PC-9 (cell line): ENCODE measurements at regions not wholly inside any gene's neighbourhood (a gene's known extent, or its start where the extent isn't known, plus 50 kb on each side); places are given as distances from the start of the nearest gene placed in this dataset.

Experiments
- BruUV-seq: library from RNA; stranded (reverse); fragments of 400-500 nt; replicated peaks from 2 replicates; lab custom pipeline; 2021; lab: Mats Ljungman, UMichigan
- CTCF ChIA-PET: fragments of 300-600 bp; sonication (Branson Sonifier 250); formaldehyde crosslinking; loops from one replicate; lab custom pipeline; 2022; ENCODE audit warnings: antibody characterized with exemption; lab: Charles Lee
- POLR2A ChIA-PET: fragments of 300-600 bp; sonication (Branson Sonifier 250); formaldehyde crosslinking; loops from one replicate; lab custom pipeline; 2022; ENCODE audit warnings: antibody characterized with exemption; ENCODE audit not compliant: unreplicated experiment; lab: Charles Lee
- DNase-seq, 2 experiments: peaks; one replicate each; pipeline versions ENCODE4 v3.0.0 to v3.0.0-alpha.2; 2015 to 2022; ENCODE audit warnings: mixed read lengths in 1 of 2
- H2AFZ ChIP-seq: fragments of 200-600 bp; sonication (generic); 2 replicates; pipeline ENCODE4 v1.8.1; 2017; ENCODE audit warnings: antibody characterized with exemption
- H3F3A ChIP-seq: fragments of 200-600 bp; sonication (generic); 2 replicates; pipeline ENCODE4 v1.8.1; 2017; ENCODE audit warnings: antibody characterized with exemption, mild to moderate bottlenecking, low read depth; ENCODE audit not compliant: insufficient read depth
- H3K27ac ChIP-seq: fragments of 200-600 bp; sonication (generic); 2 replicates; pipeline ENCODE4 v1.6.1; 2016; ENCODE audit warnings: mixed run types
- H3K27me3 ChIP-seq: fragments of 200-600 bp; sonication (generic); 2 replicates; pipeline ENCODE4 v1.6.1; 2016; ENCODE audit warnings: low read depth, mixed run types; ENCODE audit not compliant: insufficient read depth
- H3K36me3 ChIP-seq: fragments of 200-600 bp; sonication (generic); 2 replicates; pipeline ENCODE4 v1.6.1; 2016; ENCODE audit warnings: low read depth, mixed run types
- H3K4me1 ChIP-seq: fragments of 200-600 bp; sonication (generic); replicated peaks from 2 replicates; pipeline ENCODE4 v1.6.1; 2016; ENCODE audit warnings: mixed run types; ENCODE audit not compliant: insufficient read depth
- H3K4me2 ChIP-seq: fragments of 200-600 bp; sonication (generic); 2 replicates; pipeline ENCODE4 v1.6.1; 2017; ENCODE audit warnings: mixed run types
- H3K4me3 ChIP-seq: fragments of 200-600 bp; sonication (generic); 2 replicates; pipeline ENCODE4 v1.6.1; 2016; ENCODE audit warnings: mixed run types
- H3K79me2 ChIP-seq: fragments of 200-600 bp; sonication (generic); 2 replicates; pipeline ENCODE4 v1.6.1; 2017; ENCODE audit warnings: low read depth, mixed run types
- H3K9me2 ChIP-seq: fragments of 200-600 bp; sonication (generic); 2 replicates; pipeline ENCODE4 v1.8.1; 2017; ENCODE audit warnings: mild to moderate bottlenecking; ENCODE audit not compliant: insufficient read depth
- H3K9me3 ChIP-seq: fragments of 200-600 bp; sonication (generic); 2 replicates; pipeline ENCODE4 v1.8.1; 2016; ENCODE audit warnings: low read depth; ENCODE audit not compliant: insufficient read depth
- H4K20me1 ChIP-seq: fragments of 200-600 bp; sonication (generic); 2 replicates; pipeline ENCODE4 v1.8.1; 2017; ENCODE audit not compliant: insufficient read depth
- EZH2 ChIP-seq: fragments of 200-600 bp; sonication (generic); IDR thresholded peaks from 2 replicates; pipeline ENCODE4 v1.8.0; 2017; ENCODE audit warnings: antibody characterized with exemption, low read depth
- intact Hi-C: fragments of 100-400 bp; cut with micrococcal nuclease; formaldehyde crosslinking; loops from one replicate; pipeline ENCODE4 v1.10.0; 2022; ENCODE audit not compliant: unreplicated experiment
- TF ChIP-seq, protein P1 (sequence below): fragments of 200-600 bp; sonication (generic); conservative IDR thresholded peaks from 2 replicates; pipeline ENCODE4 v1.6.1; 2017; ENCODE audit warnings: mixed run types, antibody characterized with exemption, mild to moderate bottlenecking, moderate library complexity

DNA sequence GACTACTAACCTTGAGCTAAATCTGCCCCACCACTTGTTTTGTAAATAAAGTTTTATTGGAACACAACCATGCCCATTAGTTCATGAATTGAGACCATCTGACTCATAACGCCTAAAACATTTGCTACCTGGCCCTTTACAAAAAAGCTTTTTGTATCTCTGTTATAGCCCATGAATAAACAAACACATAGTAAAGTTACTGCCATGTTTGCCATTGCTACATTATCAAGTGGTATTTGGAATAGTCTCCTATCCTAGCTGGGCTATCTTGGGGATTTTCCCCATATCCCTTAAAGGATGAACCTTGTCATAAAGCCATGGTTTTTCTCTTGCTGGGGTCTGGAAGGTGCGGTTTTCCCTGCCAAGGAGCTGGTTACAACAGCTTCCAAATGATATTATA, 112.3 kb downstream of the FAM9B start:
- no peak overlapping the region for H3K27ac ChIP-seq
- BruUV-seq: no TSS peak

DNA sequence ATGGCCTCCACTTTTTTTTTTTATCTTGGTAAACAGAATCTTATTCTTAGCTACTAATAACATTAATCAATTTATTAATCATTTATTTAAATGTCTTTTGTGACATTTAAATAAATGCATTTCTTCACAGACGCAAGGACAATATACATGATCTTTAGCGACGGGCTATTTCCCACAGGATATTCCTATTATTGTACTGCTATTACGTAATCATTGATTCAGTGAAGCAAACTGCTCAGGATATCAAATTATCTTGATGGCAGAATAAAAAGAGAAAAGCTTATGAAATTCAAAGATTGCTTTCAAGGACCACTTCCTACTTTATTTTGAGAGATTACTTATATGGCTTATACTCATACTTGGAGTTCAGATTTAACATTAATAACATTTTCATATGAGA, 114.1 kb downstream of the FAM9B start:
- no peak overlapping the region for H3K27ac ChIP-seq
- DNase-seq: no peak
- no peak overlapping the region for H2AFZ ChIP-seq
- no peaks in the 10 kb centered on the region for H3K36me3 ChIP-seq
- H3K4me1 ChIP-seq: no peaks in the 10 kb centered on the region
- ChIA-PET CTCF (no interaction called here), POLR2A (no interaction called here)
- no peaks in the 10 kb centered on the region for H3K9me2 ChIP-seq
- no TSS peak for BruUV-seq
- no peaks in the 10 kb centered on the region for H3K9me3 ChIP-seq
- no peak overlapping the region for H3K4me2 ChIP-seq
- H3K79me2 ChIP-seq: no peaks in the 10 kb centered on the region
- no peak overlapping the region for H3K4me3 ChIP-seq
- intact Hi-C loops: no loop called here
- no peaks in the 10 kb centered on the region for H3F3A ChIP-seq
- H3K27me3 ChIP-seq: no peaks in the 10 kb centered on the region
- no peaks in the 10 kb centered on the region for H4K20me1 ChIP-seq
- no peak for TF ChIP-seq EZH2
- TF ChIP-seq, protein P1, sequence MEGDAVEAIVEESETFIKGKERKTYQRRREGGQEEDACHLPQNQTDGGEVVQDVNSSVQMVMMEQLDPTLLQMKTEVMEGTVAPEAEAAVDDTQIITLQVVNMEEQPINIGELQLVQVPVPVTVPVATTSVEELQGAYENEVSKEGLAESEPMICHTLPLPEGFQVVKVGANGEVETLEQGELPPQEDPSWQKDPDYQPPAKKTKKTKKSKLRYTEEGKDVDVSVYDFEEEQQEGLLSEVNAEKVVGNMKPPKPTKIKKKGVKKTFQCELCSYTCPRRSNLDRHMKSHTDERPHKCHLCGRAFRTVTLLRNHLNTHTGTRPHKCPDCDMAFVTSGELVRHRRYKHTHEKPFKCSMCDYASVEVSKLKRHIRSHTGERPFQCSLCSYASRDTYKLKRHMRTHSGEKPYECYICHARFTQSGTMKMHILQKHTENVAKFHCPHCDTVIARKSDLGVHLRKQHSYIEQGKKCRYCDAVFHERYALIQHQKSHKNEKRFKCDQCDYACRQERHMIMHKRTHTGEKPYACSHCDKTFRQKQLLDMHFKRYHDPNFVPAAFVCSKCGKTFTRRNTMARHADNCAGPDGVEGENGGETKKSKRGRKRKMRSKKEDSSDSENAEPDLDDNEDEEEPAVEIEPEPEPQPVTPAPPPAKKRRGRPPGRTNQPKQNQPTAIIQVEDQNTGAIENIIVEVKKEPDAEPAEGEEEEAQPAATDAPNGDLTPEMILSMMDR: no peak

More for the DNA sequence above, 112.3 kb downstream of the FAM9B start:
- Histone ChIP-seq H2AFZ (no peak overlapping the region), H3K4me2 (no peak overlapping the region), H3K79me2 (no peaks in the 10 kb centered on the region), H4K20me1 (no peaks in the 10 kb centered on the region), H3K4me1 (no peaks in the 10 kb centered on the region), H3F3A (no peaks in the 10 kb centered on the region), H3K9me2 (no peaks in the 10 kb centered on the region), H3K9me3 (no peaks in the 10 kb centered on the region), H3K27me3 (no peaks in the 10 kb centered on the region), H3K4me3 (no peak overlapping the region), H3K36me3 (no peaks in the 10 kb centered on the region)
- CTCF ChIA-PET: no interaction called here
- TF ChIP-seq, protein P1: no peak
- TF ChIP-seq EZH2: no peak
- POLR2A ChIA-PET: no interaction called here
- intact Hi-C loops: no loop called here
- no peak for DNase-seq

DNA sequence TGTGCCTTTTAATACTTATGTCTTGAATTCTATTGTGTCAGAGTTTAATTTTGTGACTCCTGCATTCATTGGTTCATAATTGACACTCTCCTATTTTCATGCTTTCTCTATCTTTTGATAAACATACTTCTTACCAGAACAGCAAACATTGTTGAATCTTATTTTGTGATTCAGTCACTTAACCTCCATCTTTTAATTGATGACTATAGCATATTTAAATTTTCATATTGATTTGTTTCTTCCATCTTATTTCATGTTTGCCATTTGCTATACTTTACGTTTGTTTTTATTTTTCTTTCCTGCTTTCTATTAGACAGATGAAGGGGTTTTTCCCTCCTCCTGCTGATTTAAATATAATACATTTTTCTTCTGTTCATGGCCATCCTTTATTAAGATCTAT, 115.5 kb upstream of the FAM9A start:
- H3K79me2 ChIP-seq: no peaks in the 10 kb centered on the region
- BruUV-seq: no TSS peak
- H4K20me1 ChIP-seq: no peaks in the 10 kb centered on the region
- H3K9me3 ChIP-seq: no peaks in the 10 kb centered on the region
- H2AFZ ChIP-seq: no peak overlapping the region
- no peak overlapping the region for H3K4me2 ChIP-seq
- no peaks in the 10 kb centered on the region for H3K36me3 ChIP-seq
- CTCF ChIA-PET: no interaction called here
- H3K4me3 ChIP-seq: no peak overlapping the region
- H3K27me3 ChIP-seq: no peaks in the 10 kb centered on the region
- no peak overlapping the region for H3K27ac ChIP-seq
- no peaks in the 10 kb centered on the region for H3K9me2 ChIP-seq
- intact Hi-C loops: no loop called here
- TF ChIP-seq EZH2: no peak
- TF ChIP-seq, protein P1: no peak
- POLR2A ChIA-PET: no interaction called here
- no peaks in the 10 kb centered on the region for H3K4me1 ChIP-seq
- no peaks in the 10 kb centered on the region for H3F3A ChIP-seq
- DNase-seq: no peak
